ENCODE measurements at regions not wholly inside any gene's neighbourhood (a gene's known extent, or its start where the extent isn't known, plus 50 kb on each side); places are given as distances from the start of the nearest gene placed in this dataset.

DNA sequence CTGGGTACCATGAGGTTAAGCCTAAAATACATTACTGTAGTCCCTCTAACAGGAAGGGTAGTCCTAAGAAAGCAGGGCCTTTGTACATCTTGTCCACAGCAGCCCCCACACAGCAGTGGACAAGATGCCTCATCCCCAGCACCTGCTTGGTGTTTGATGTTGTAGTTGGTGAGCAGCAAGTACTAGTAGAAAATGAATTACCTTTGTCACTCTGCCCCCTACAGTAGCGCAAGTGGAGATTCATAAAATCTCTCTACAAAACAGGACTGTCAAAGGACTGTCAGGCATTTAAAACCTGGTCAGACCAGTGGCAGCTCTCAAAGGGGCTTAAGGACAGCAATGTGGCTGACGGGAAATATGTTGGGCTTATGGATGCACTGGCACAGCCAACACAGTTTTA is 122.5 kb downstream of the TMEM174 start:
- Histone ChIP-seq H3K4me3 (no peak overlapping the region), H3K9me3 (replicated peaks) (no peaks in the 10 kb centered on the region), H3K4me1 (peaks cover 22% of the 10 kb centered on the region), H3K27ac (replicated peaks) (no peak overlapping the region), H3K36me3 (no peaks in the 10 kb centered on the region), H3K27me3 (ENCODE audit: low read depth) (peaks cover 100% of the 10 kb centered on the region)
- no peak for DNase-seq
- TF ChIP-seq, protein P1, sequence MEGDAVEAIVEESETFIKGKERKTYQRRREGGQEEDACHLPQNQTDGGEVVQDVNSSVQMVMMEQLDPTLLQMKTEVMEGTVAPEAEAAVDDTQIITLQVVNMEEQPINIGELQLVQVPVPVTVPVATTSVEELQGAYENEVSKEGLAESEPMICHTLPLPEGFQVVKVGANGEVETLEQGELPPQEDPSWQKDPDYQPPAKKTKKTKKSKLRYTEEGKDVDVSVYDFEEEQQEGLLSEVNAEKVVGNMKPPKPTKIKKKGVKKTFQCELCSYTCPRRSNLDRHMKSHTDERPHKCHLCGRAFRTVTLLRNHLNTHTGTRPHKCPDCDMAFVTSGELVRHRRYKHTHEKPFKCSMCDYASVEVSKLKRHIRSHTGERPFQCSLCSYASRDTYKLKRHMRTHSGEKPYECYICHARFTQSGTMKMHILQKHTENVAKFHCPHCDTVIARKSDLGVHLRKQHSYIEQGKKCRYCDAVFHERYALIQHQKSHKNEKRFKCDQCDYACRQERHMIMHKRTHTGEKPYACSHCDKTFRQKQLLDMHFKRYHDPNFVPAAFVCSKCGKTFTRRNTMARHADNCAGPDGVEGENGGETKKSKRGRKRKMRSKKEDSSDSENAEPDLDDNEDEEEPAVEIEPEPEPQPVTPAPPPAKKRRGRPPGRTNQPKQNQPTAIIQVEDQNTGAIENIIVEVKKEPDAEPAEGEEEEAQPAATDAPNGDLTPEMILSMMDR (IDR thresholded peaks at IDR 0.05; ENCODE audit: borderline replicate concordance), result no peak
- intact Hi-C loops (cut with micrococcal nuclease), result no loop called here

DNA sequence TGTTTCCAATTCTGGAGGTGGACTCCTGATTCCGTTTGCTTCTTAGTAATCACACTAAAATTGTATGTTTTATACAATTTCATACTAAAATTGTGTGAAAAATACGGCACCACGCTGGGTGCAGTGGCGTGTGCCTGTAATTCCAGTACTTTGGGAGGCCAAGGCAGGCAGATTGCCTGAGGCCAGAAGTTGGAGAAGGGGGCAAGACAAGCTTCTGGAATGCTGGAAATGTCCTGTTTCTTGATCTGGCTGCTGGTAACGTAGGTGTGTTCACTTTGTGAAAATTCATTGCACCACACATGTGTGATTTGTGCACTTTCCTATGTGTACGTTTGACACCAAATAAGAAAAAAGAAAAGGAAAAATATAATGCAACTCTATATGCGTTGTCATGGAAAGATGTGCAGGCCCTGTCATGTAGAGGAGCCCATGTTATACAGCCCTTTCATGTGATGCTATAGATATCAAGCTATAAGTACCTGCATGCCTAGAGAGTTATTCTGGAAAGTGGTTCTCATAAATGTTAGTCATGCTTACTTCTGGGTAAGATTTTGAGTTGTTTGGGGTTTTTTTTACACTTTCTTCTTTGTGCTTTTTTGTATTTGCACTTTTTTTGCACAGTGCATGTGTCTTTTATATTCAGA is 119.9 kb downstream of the TMEM174 start:
- Histone ChIP-seq H3K27me3 (ENCODE audit: low read depth) (peaks cover 100% of the 10 kb centered on the region), H3K4me3 (no peak overlapping the region), H3K4me1 (no peaks in the 10 kb centered on the region), H3K27ac (replicated peaks) (no peak overlapping the region), H3K9me3 (replicated peaks) (no peaks in the 10 kb centered on the region), H3K36me3 (no peaks in the 10 kb centered on the region)
- TF ChIP-seq, protein P1 (IDR thresholded peaks at IDR 0.05; ENCODE audit: borderline replicate concordance), result no peak
- intact Hi-C loops (cut with micrococcal nuclease), result no loop called here
- DNase-seq, result no peak

DNA sequence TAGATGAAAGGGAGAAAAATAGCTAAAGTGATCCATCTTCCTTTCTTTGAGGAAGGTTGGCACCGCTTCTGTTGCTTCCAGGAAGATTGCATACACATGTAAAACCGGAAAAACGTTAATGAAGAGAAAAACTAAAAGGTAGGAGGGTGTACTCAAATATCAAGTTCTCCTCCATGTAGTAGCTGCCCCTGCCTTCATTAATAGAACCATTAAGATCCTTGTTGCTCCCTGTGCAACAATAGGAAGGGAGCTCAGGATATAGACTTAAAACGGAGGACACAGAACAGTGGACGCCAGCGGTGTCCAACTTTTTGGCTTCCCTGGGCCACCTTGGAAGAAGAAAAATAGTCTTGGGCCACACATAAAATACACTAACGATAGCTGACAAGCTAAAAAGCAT is 118.9 kb downstream of the TMEM174 start:
- intact Hi-C loops (cut with micrococcal nuclease), result no loop called here
- Histone ChIP-seq H3K27me3 (ENCODE audit: low read depth) (peaks cover 89% of the 10 kb centered on the region), H3K4me1 (no peaks in the 10 kb centered on the region), H3K36me3 (no peaks in the 10 kb centered on the region), H3K9me3 (replicated peaks) (no peaks in the 10 kb centered on the region), H3K27ac (replicated peaks) (no peak overlapping the region), H3K4me3 (no peak overlapping the region)
- TF ChIP-seq, protein P1 (IDR thresholded peaks at IDR 0.05; ENCODE audit: borderline replicate concordance), result no peak
- no peak for DNase-seq

DNA sequence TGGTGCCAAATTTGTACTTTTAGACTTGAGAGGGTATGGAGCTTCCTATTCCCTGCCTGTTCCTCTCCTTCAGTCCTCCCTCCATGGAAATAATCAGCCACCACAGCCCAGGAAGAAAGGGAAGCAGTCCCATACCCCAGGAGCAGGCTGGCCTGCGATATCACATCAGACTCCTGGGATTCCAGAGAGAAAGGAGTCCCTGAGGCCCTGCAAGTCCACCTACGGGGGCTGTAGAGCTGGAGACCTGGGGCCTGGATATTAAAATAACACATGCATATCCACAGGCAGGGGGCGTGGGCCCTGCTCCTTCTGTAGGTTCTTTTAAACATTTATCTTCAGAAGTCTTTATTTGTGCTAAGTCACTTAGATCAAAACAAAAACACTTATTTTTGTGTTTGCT is 117.2 kb downstream of the TMEM174 start:
- DNase-seq, result no peak
- TF ChIP-seq, protein P1 (IDR thresholded peaks at IDR 0.05; ENCODE audit: borderline replicate concordance), result no peak
- H3K4me3 ChIP-seq, result no peak overlapping the region
- intact Hi-C loops (cut with micrococcal nuclease), result no loop called here
- no peaks in the 10 kb centered on the region for H3K4me1 ChIP-seq
- H3K27ac ChIP-seq (replicated peaks), result no peak overlapping the region
- H3K27me3 ChIP-seq (ENCODE audit: low read depth), result peaks cover 83% of the 10 kb centered on the region
- no peaks in the 10 kb centered on the region for H3K9me3 ChIP-seq (replicated peaks)
- no peaks in the 10 kb centered on the region for H3K36me3 ChIP-seq

DNA sequence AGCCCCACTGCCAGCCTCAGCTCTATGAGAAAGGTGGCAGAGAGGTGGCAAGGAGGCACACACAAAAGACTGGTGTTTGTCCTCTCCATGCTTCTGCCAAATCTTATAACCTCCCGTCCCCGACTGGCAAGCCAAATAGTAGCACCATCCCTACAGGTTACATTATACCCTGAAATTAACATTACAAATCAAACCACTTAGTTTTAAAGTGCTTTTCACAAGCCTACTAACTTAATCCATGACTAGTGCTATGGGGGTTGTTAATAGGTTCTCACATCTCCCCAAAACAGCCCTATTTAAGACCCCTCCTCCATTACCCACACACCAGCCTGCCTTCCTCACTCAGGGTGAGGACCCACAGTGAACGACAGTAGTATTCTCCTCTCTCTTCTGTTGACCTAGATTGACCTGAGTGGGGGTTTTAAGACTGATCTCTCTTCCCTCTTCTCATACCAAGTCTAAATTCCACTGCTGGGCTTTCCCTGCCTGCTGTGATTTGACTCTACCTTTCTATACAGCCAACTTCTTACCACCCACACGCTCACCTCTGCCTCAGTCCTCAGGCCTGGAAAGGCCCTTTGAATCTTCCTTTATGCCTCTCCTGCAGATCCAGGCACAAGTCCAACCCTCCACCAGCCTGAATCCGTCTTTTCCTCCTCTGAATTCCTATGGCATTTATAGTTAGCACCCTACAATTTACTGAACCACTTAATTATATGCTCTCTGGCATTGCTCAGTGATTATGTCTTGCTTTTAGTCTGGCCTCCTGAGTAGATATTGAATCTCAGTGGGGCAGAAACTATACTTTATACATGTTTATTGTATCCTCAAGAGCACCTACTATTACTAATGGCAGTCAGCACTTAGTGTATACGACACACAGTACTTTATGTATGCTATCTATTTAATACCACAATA is 116.1 kb downstream of the TMEM174 start:
- TF ChIP-seq, protein P1 (IDR thresholded peaks at IDR 0.05; ENCODE audit: borderline replicate concordance), result no peak
- Histone ChIP-seq H3K4me1 (no peaks in the 10 kb centered on the region), H3K27me3 (ENCODE audit: low read depth) (peaks cover 72% of the 10 kb centered on the region), H3K9me3 (replicated peaks) (no peaks in the 10 kb centered on the region), H3K27ac (replicated peaks) (no peak overlapping the region), H3K36me3 (no peaks in the 10 kb centered on the region), H3K4me3 (no peak overlapping the region)
- intact Hi-C loops (cut with micrococcal nuclease), result no loop called here
- DNase-seq, result no peak
